Testis (tissue), 2 donors: ENCODE measurements at regions not wholly inside any gene's neighbourhood (a gene's known extent, or its start where the extent isn't known, plus 50 kb on each side); places are given as distances from the start of the nearest gene placed in this dataset.

Experiments used
- DNase-seq: peaks from one replicate; pipeline ENCODE4 v3.0.0-alpha.2; 2019
- H3K27ac ChIP-seq, 2 donors: fragments of 200-600 bp; sonication (generic); one replicate each; pipeline ENCODE4 v1.5.1; 2019
- H3K27me3 ChIP-seq: fragments of 200-600 bp; sonication (generic); one replicate; pipeline ENCODE4 v1.5.1; 2019
- H3K36me3 ChIP-seq: fragments of 200-600 bp; sonication (generic); one replicate; pipeline ENCODE4 v1.5.1; 2017; ENCODE audit warnings: low read depth; ENCODE audit errors: missing control alignments
- H3K4me1 ChIP-seq: fragments of 200-600 bp; sonication (generic); one replicate; pipeline ENCODE4 v1.5.1; 2019
- H3K4me3 ChIP-seq, 2 donors: fragments of 200-600 bp; sonication (generic); one replicate each; pipeline ENCODE4 v1.5.1; 2017 to 2019
- H3K9me3 ChIP-seq: fragments of 200-600 bp; sonication (generic); one replicate; pipeline ENCODE4 v1.5.1; 2017
- POLR2A ChIP-seq: fragments of 450-650 bp; IDR thresholded peaks from one replicate; pipeline ENCODE4 v1.6.1; 2017; ENCODE audit warnings: antibody characterized with exemption, mild to moderate bottlenecking, moderate library complexity
- WGBS, 2 donors: methylation state at CpG; one replicate each; pipeline ENCODE4 v1.1.5; 2018; 5-methylcytosine and 5-hydroxymethylcytosine counted together
- intact Hi-C: fragments of 100-400 bp; cut with DNase I; formaldehyde crosslinking; loops from one replicate; pipeline ENCODE4 v1.15.1; 2023; ENCODE audit warnings: low total_unique reads
- TF ChIP-seq, protein P1 (sequence below), 3 experiments: fragments of 450-650 bp in 2 of 3; fragments of 200-600 bp in 1 of 3; sonication (generic) in 1 of 3; IDR thresholded peaks; one replicate each; pipeline ENCODE4 v1.5.1; 2016 to 2019; ENCODE audit warnings: antibody characterized with exemption in 3 of 3, mild to moderate bottlenecking in 2 of 3, moderate library complexity in 1 of 3

DNA sequence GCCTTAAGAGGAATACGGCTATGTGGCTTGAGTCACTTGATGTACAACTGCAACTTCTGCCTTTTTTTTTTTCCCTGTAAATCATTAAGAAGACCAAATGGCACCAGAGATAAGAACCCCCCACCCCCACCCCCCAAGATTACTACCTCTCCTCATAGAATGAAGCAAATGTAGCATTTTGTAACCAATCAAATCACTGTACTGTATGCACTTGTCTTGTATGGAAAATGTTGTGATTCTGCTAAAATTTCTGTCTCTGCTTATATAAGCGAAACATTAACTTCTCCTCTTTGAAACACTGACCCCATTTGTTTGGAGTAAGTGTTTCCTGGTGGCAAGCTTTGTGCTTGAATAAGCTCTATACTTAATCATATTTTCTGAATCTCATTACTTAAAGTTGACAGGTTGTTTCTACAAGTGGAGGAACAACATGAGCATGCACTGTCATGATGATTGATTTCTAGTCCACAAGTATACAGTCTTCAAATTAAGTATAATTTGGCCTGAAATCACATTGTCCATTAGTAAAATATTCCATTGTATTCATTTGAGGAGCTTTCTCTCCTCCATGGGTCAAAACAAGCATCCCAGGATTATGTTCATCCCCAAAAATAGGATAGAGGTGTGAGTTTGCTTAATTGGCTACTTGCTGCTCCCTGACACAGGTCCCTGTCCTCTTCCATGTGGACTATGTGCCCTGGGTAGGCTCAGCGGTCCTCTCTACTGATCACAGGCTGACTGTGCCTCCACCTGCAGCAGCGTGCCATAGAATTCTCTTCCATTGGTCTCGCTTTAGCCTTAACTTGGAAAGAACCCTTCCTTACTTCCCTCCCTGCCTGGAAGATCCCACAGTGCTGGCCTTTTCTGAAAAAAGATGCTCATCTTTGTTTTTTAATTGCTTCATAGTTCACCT is 104.0 kb upstream of the BMP2K start:
- Histone ChIP-seq H3K9me3 (no peaks in the 10 kb centered on the region), H3K4me1 (no peaks in the 10 kb centered on the region), H3K27me3 (no peaks in the 10 kb centered on the region), H3K36me3 (no peaks in the 10 kb centered on the region), H3K4me3 (no peak overlapping the region), H3K27ac (no peak overlapping the region)
- 92 to 93% methylated on average over 5 of the region's 5 CpGs for WGBS, 2 donors
- no peak for DNase-seq
- intact Hi-C loops = no loop called here
- TF ChIP-seq, protein P1, sequence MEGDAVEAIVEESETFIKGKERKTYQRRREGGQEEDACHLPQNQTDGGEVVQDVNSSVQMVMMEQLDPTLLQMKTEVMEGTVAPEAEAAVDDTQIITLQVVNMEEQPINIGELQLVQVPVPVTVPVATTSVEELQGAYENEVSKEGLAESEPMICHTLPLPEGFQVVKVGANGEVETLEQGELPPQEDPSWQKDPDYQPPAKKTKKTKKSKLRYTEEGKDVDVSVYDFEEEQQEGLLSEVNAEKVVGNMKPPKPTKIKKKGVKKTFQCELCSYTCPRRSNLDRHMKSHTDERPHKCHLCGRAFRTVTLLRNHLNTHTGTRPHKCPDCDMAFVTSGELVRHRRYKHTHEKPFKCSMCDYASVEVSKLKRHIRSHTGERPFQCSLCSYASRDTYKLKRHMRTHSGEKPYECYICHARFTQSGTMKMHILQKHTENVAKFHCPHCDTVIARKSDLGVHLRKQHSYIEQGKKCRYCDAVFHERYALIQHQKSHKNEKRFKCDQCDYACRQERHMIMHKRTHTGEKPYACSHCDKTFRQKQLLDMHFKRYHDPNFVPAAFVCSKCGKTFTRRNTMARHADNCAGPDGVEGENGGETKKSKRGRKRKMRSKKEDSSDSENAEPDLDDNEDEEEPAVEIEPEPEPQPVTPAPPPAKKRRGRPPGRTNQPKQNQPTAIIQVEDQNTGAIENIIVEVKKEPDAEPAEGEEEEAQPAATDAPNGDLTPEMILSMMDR (IDR thresholded peaks at IDR 0.05) = no peak

DNA sequence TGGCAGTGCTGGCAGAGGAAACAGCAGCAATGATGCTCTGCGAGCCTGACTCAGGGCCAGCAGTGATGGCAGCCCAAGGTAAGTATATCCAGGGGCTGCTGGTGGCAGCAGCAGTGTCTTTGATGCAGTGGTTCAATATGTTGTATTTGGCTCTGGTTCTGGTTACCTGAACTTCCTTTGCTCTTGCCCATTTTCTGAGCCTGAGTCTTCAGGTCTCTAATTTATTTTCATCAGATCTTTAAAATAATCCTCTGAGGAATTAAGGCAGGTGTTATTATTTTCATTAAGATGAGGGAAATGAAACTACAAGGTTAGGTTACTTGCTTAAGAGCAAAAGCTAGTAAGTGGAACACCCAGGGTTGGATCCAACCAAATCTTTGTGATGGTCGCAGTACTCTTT is 102.8 kb upstream of the BMP2K start:
- Histone ChIP-seq H3K4me1 (no peaks in the 10 kb centered on the region), H3K4me3 (no peak overlapping the region), H3K27me3 (no peaks in the 10 kb centered on the region), H3K27ac (no peak overlapping the region), H3K9me3 (no peaks in the 10 kb centered on the region), H3K36me3 (no peaks in the 10 kb centered on the region)
- intact Hi-C loops = no loop called here
- 78 to 94% methylated on average over 2 of the region's 2 CpGs for WGBS, 2 donors
- no peak for DNase-seq
- TF ChIP-seq POLR2A = no peak
- TF ChIP-seq, protein P1 (IDR thresholded peaks at IDR 0.05) = no peak

DNA sequence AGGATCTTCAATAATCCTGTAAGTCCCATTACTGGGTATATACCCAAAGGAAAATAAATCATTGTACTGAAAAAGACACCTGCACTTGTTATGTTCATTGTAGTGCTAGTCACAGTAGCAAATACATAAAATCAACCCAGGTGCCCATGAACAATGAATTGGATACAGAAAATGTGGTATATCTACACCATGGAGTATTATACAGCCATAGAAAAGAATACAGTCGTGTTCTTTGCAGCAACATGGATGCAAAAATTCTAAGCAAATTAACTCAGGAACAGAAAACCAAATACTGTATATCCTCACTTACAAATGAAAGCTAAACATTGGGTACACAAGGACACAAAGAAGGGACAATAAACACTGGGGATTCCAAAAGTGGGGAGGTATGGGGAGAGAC is 100.8 kb upstream of the BMP2K start:
- 84 to 92% methylated on average over 1 of the region's 1 CpG for WGBS, 2 donors

DNA sequence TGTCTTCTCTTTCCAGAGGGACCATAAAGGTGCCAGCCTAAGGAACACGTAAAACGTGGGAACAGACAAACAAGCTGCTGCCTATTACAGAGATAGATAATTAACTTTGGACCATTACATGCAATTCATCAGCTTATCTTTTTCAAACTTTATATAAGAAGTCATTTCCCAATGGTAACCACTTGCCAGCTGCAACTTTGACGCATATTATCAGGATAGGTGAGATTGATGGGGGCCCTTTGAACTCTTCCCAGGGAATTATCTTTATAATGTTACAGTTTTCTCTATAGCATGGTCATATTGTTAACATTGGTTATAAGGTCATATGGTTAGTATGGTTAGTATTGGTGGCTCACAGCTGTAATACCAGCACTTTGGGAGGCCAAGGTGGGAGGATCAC is 94.1 kb upstream of the BMP2K start:
- no peak for DNase-seq
- Histone ChIP-seq H3K36me3 (no peaks in the 10 kb centered on the region), H3K27ac (no peak overlapping the region), H3K27me3 (no peaks in the 10 kb centered on the region), H3K9me3 (no peaks in the 10 kb centered on the region), H3K4me1 (no peaks in the 10 kb centered on the region), H3K4me3 (no peak overlapping the region)
- WGBS, 2 donors = 89 to 90% methylated on average over 3 of the region's 3 CpGs
- intact Hi-C loops = no loop called here
- TF ChIP-seq, protein P1 (IDR thresholded peaks at IDR 0.05) = no peak
- no peak for TF ChIP-seq POLR2A

More for the DNA sequence above, 100.8 kb upstream of the BMP2K start:
- H3K27ac ChIP-seq = no peak overlapping the region
- no peak overlapping the region for H3K4me3 ChIP-seq
- H3K9me3 ChIP-seq = no peaks in the 10 kb centered on the region
- no peaks in the 10 kb centered on the region for H3K36me3 ChIP-seq
- H3K27me3 ChIP-seq = no peaks in the 10 kb centered on the region
- intact Hi-C loops = no loop called here
- no peak for TF ChIP-seq POLR2A
- TF ChIP-seq, protein P1 (IDR thresholded peaks at IDR 0.05) = no peak
- DNase-seq = no peak
- no peaks in the 10 kb centered on the region for H3K4me1 ChIP-seq

DNA sequence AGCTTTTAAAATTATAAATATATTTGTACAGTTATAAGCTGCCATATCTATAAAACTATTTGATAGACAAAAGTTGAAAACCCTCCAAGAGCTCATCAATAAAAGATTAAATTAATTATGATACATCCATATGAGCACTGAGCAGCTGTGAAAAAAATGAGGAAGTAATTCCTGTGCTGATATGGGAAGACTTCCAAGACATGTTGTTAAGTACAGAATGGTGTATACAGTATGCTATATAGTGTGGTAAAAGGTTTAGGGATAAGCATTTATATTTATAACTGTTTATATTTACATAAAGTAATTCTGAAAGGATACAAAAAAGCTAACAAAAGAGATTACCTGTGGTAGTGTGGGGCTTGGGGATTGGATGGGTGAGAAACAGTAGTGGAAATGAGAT is 92.8 kb upstream of the BMP2K start:
- no peaks in the 10 kb centered on the region for H3K36me3 ChIP-seq
- H3K4me3 ChIP-seq = no peak overlapping the region
- no peaks in the 10 kb centered on the region for H3K27me3 ChIP-seq
- no peak overlapping the region for H3K27ac ChIP-seq
- intact Hi-C loops = no loop called here
- no peaks in the 10 kb centered on the region for H3K4me1 ChIP-seq
- DNase-seq = no peak
- H3K9me3 ChIP-seq = no peaks in the 10 kb centered on the region
- TF ChIP-seq POLR2A = no peak
- TF ChIP-seq, protein P1 (IDR thresholded peaks at IDR 0.05) = no peak
